HG03520 (cell line): ENCODE measurements at regions not wholly inside any gene's neighbourhood (a gene's known extent, or its start where the extent isn't known, plus 50 kb on each side); places are given as distances from the start of the nearest gene placed in this dataset.
"Not testable (repeated sequence)": the region's sequence is repeated elsewhere in the genome, so short reads cannot be mapped to it uniquely, and the experiment has no call there.

Experiments
- ATAC-seq: cut with Tn5 transposase; IDR thresholded peaks from one replicate; pipeline ENCODE4 v1.9.1; 2021; ENCODE audit warnings: mild to moderate bottlenecking, moderate library complexity; ENCODE audit not compliant: unreplicated experiment

- no peak for ATAC-seq
Observed at GRCh38 chr2:4900861-4901770, 791.1 kb upstream of the SOX11 start.

DNA sequence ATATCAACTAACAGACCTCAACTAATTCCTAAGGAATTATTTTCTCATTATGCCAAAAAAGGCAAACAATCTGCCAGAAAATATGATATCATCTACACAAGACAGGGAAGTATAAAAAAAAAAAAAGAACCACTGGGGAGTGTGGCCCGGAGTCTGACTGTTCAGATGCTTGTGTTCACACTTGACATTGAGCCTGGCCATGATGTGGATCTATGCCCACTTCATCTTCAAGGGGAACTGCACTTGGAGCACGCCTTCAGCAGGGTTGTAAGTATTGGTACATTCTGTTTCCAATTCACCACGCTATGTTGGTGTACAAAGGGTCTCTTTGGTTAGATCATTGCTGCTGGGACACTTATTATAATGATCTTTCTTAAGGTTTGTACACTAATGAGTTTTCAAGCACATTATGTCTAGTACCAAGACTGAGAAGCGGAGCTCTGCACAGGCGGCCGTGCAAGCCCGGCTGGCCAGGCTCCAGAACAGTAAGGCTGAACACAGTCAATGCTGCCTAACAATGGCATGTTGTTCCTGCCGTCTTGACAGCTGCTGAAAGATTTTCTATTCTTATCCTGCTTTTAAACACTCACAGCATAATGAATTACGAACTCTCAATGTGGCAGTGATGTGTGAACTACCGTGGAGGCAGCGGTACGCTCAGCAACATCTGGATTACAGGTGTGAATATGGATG is 788.4 kb upstream of the SOX11 start:
- ATAC-seq: no peak

DNA sequence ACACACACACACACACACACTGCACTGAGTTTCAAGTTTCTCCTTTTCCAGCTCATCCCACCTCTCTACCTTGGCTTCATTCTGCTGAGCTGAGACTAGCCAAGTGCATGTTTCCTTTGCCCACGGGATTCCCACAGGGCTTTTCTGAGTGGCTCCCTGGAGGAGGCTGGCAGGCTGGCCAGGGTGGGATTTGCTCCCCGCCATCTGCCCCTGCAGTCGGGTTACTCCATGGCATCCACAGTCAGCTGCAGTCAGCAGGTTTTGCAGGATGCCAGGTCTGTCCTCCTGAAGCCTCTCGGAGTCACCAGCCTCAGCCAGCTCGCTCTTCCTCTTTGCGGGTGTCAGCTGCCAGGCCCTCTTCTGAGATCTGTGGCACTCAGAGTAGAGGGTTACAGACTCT is 783.7 kb upstream of the SOX11 start:
- ATAC-seq: no peak

GRCh38 chr2:4909346-4910009 is 782.7 kb upstream of the SOX11 start:
- no peak for ATAC-seq

GRCh38 chr2:4914036-4914435 is 778.1 kb upstream of the SOX11 start:
- no peak for ATAC-seq

DNA sequence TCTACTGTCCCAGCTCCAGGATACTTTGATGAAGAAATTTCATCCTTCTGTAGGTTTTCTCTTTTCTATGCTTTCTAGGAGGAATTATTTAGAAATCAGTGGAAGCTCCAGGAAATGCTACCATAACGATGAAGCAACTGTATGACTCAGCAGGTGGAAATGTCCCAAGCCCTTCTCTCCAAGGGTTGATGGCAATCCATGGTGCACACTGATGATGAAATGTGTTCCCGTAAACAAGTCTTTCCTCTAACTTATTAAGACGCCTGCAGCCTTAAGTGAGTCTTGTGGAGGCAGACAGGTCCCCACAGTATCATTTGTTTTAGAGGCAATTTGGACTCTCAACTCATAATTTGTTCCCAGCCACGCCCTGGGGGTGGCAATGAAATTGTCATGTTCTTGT is 777.6 kb upstream of the SOX11 start:
- no peak for ATAC-seq

DNA sequence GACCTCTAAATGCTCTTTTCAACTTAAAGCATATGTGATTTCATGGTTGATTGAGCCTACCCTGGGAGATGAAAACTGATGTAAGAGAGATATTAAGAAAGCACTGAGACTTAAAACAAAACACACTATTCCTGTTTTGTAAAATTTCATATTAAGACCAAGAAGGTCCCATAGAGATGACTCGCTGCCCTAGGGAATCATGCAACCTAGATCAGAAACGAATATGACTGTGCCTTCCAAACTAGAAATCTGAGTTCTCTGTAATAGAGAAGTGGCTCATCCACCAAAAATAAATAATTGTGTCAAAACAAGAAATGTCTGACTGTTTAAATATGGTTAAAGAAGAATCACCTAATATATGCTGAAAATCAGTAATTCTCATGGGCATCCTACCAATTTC is 776.8 kb upstream of the SOX11 start:
- ATAC-seq: no peak

- no peak for ATAC-seq
Observed at GRCh38 chr2:4916094-4916493, 776.1 kb upstream of the SOX11 start.

GRCh38 chr2:4930704-4931103 is 761.5 kb upstream of the SOX11 start:
- no peak for ATAC-seq

DNA sequence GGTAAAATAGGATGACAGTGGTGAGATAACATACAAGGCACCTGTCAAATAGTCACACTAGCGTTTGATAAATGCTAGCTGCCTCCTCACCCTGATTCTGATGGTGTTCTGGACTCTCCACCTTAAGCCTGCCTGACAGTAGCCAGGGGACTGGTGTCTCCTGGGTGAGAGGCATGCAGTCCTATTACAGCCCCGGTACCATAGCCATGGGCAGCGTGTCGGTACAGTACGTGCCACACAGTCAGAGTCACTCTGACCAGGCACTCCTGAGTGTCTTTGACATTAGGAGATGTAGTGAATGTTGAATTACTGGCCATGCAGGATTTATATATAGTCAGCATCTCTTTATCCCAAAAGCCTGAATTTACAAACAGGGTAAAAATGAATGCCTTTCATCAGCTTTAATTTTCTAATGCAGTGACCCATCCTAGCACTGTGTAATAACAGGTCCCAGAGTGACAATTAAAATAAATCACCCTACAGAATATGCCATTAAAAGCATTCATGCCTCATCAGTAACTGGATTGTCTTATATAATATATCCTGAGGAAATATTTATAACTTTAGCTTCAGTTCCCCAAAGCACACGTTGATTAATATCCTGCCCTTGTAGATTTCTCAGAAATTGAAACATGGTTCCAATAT is 760.3 kb upstream of the SOX11 start:
- no peak for ATAC-seq

- not testable (repeated sequence) for ATAC-seq
Observed at GRCh38 chr2:4935291-4935690, 756.9 kb upstream of the SOX11 start.

DNA sequence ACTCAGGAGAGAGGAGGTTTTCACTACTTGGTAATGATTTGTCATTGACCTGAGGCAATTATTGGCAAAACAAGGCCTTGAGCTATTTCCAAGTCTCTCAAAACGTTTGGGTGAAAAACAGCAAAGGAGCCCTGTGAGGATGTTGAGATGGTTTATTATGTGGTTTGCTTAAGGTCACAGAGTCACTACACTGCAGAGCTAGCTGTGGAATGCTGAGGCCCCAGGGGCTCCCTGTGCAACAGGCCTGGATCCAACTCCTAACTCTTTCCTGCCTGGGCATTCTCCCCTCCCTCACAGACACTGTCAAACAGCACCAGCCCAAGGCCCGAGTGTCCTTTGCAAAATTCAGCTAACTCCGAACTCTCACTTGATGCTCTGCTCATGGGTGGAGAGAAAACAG is 754.6 kb upstream of the SOX11 start:
- no peak for ATAC-seq

DNA sequence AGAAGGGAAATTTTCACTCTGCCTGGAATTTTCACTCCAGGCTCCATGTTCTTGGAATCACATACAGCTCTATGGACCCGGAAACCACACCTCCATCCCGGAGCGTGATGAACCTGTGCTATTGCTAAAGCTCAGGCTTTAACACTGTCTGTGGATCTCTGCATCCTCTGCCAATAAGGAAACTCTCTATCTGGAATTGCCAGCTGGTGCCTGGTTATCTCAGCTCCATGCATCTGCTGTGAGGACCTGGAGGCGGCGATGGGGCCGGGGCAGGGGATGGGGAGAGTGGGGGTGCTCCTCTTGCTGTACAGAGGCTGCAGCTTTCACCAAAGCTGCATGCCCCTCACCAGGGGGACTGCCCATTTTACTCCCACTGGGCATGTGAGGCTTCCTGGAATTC is 754.0 kb upstream of the SOX11 start:
- ATAC-seq: no peak

DNA sequence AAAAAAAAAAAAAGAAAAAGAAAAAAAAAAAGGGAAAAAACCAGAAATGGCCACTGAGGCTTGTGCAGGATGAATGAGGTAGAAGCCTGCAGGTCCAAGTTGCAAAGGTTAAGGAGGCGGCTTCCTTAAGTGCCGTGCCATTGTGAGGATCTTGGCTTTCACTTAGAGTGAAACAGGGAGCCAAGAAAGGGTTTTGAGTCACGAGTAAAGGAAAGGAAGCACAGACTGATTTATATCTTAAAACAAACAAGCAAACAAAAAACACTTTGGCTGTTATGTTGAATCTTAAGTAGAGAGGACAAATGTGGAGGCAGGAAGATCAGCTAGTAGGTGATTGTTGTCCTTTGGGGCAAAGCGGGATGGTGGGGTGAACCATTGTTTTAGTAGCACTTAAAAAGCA is 749.7 kb upstream of the SOX11 start:
- no peak for ATAC-seq

DNA sequence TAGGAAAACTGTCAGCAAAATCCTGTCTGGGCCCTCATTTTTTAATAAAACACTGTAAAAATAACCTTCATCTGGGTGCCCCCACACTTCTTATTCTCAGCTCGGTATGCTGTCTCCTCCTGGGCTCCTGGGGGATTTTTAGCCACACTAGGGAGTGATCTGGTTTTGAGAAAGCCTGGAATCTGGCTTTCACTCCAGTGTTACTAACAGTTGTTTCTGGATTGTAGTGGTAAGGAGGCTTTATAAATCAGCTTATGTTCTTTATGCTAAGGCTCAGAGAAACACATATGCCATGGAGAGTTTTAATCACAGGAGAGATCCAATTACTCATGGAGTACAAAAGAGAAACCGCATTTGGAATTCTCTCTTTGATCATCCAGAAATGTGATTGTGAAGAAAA is 744.3 kb upstream of the SOX11 start:
- ATAC-seq: no peak

- ATAC-seq: no peak
Observed at GRCh38 chr2:4951368-4951767, 740.8 kb upstream of the SOX11 start.

GRCh38 chr2:4959219-4959618 is 733.0 kb upstream of the SOX11 start:
- no peak for ATAC-seq

DNA sequence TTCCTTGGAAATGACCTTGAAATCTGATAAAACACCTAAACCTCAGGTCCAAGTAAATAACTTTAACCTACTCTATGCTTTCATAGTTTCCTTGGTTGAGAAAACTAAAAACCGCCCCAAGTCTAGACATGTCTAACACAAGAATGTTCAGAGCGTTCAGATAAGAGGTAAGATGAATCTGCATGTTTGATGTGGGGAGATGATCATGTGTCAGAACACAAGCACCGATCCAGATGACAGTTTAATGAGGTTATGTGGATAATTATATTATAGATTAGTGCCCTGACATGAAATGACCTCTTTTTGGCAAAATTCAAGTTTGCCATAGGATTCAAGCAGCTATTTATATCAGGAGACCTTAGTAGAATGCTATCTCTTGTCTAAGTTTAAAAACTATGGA is 729.8 kb upstream of the SOX11 start:
- no peak for ATAC-seq

DNA sequence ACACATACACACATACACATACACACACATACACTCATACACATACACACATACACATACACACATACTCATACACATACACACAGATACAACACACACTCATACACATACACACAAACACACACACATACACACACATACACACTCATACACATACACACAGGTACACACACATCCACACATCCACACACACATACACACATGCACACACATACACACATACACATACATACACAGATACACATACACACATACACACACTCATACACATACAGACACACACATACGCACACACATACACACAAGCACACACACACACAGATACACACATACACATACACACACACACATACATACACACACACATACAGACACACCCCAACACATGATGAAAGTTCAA is 729.1 kb upstream of the SOX11 start:
- no peak for ATAC-seq

DNA sequence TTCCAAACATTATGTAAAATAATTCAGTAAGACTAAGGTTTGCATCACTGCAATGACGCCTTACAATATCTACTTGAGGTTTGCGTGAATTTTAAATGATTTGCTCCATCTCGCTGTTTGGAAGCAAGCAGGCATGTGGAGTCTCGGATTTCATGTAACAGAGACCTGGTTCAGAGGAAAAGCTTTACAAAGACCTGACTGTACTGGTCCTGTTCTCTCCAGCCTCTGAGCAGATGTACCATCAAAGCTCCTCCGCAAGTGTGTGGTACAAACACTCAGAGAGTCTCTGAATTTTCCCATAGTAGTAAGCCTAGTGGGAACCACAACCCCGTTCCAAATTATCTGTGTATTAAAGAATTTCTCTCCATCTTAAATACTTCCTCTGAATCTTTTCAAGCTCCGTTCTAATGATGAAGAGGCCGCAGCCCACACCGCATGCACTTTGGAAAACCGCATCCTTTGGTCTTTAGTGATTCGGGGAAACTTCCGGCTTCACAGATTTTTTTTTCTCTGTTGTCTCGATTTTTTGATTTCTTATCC is 728.1 kb upstream of the SOX11 start:
- ATAC-seq: no peak

DNA sequence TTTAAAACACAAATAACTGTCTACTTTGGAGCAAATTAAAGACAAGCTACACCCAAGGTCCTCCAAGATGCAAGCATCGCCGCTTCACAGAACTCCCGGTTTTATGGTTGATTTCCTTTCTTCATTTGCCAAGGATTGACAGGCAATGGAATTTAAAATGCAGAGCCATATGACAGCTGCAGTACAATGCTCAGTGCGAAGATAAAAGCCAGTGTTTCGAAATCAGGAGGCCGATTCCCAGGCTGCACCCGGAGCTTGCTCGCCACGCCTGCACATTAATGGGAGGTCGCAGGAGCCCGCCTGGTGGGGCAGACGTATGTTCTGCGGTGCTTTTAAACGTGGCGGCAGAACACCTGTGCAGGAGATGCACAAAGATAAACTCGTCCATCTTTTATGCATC is 727.6 kb upstream of the SOX11 start:
- no peak for ATAC-seq
